Endothelial cell of umbilical vein (primary cell): ENCODE measurements at regions not wholly inside any gene's neighbourhood (a gene's known extent, or its start where the extent isn't known, plus 50 kb on each side); places are given as distances from the start of the nearest gene placed in this dataset.

ENCODE experiments used
- BruUV-seq: library from RNA; stranded (reverse); fragments of 400-500 nt; replicated peaks from 2 replicates; lab custom pipeline; 2021; lab: Mats Ljungman, UMichigan
- CTCF ChIA-PET: fragments of 300-600, 350-600 bp; sonication (Branson Sonifier 250); formaldehyde crosslinking; loops from one replicate; lab custom pipeline; 2021; ENCODE audit warnings: antibody characterized with exemption, inconsistent platforms; lab: Charles Lee
- POLR2A ChIA-PET: fragments of 300-600, 350-600 bp; sonication (Branson Sonifier 250); formaldehyde crosslinking; loops from one replicate; lab custom pipeline; 2021; ENCODE audit warnings: antibody characterized with exemption, inconsistent platforms; lab: Charles Lee
- DNase-seq: peaks from one replicate; pipeline ENCODE4 v3.0.0-alpha.2; 2011; ENCODE audit warnings: low read depth, low spot score
- FAIRE-seq: peaks from 2 replicates; lab custom pipeline; 2011; peaks lifted over from hg19 to GRCh38; lab: Jason Lieb, UNC
- H2AFZ ChIP-seq: 2 replicates; pipeline ENCODE4 v1.6.0; 2012; ENCODE audit warnings: low read depth, low read length, control low read depth, inconsistent platforms
- H3K27ac ChIP-seq: 2 replicates; pipeline ENCODE4 v1.5.1; 2011; ENCODE audit warnings: low read depth, mild to moderate bottlenecking, control low read depth, low read length, moderate library complexity; ENCODE audit not compliant: insufficient read depth
- H3K27me3 ChIP-seq, 2 experiments: 2 replicates each; pipeline versions ENCODE4 v1.6.0 to v1.6.1; 2011; ENCODE audit warnings: low read length in 2 of 2, mixed read lengths in 1 of 2; ENCODE audit not compliant: control insufficient read depth in 2 of 2, insufficient read depth in 2 of 2
- H3K36me3 ChIP-seq, 2 experiments: 2 replicates in 1 of 2; 3 replicates in 1 of 2; pipeline ENCODE4 v1.5.1; 2011; ENCODE audit warnings: low read length in 2 of 2, mild to moderate bottlenecking in 1 of 2, moderate library complexity in 1 of 2; ENCODE audit not compliant: control insufficient read depth in 2 of 2, insufficient read depth in 2 of 2; ENCODE audit errors: extremely low read depth in 1 of 2
- H3K4me1 ChIP-seq: 3 replicates; pipeline ENCODE4 v1.5.1; 2011; ENCODE audit warnings: mild to moderate bottlenecking, low read length; ENCODE audit not compliant: control insufficient read depth, insufficient read depth; ENCODE audit errors: extremely low read depth
- H3K4me2 ChIP-seq: 2 replicates; pipeline ENCODE4 v1.6.1; 2011; ENCODE audit warnings: low read length, control low read depth, mixed read lengths; ENCODE audit not compliant: insufficient read depth
- H3K4me3 ChIP-seq, 3 experiments: fragments of 200-600 bp in 1 of 3; sonication (generic), shearing (Covaris generic) in 1 of 3; replicated peaks in 1 of 3; 2 replicates each; pipeline ENCODE4 v1.5.1; 2011 to 2016; ENCODE audit warnings: control low read depth in 3 of 3, low read length in 3 of 3, mild to moderate bottlenecking in 2 of 3, inconsistent platforms in 1 of 3, low read depth in 1 of 3, moderate library complexity in 1 of 3; ENCODE audit not compliant: insufficient read depth in 1 of 3
- H3K79me2 ChIP-seq: 2 replicates; pipeline ENCODE4 v1.6.0; 2012; ENCODE audit warnings: low read length, inconsistent platforms; ENCODE audit not compliant: control insufficient read depth, insufficient read depth
- H3K9ac ChIP-seq: replicated peaks from 2 replicates; pipeline ENCODE3; 2011; ENCODE audit warnings: low read length, control low read depth; ENCODE audit not compliant: insufficient read depth; ENCODE audit errors: extremely low read depth
- H3K9me1 ChIP-seq: replicated peaks from 3 replicates; pipeline ENCODE4 v1.6.0; 2011; ENCODE audit warnings: mild to moderate bottlenecking, low read length; ENCODE audit not compliant: control insufficient read depth, insufficient read depth; ENCODE audit errors: extremely low read depth
- H3K9me3 ChIP-seq: replicated peaks from 2 replicates; pipeline ENCODE4 v1.5.1; 2012; ENCODE audit warnings: low read length, inconsistent platforms; ENCODE audit not compliant: control insufficient read depth, insufficient read depth
- H4K20me1 ChIP-seq: replicated peaks from 2 replicates; pipeline ENCODE3; 2011; ENCODE audit warnings: mild to moderate bottlenecking, low read length; ENCODE audit not compliant: control insufficient read depth, insufficient read depth; ENCODE audit errors: extremely low read depth
- EZH2 ChIP-seq: IDR thresholded peaks from 2 replicates; pipeline ENCODE4 v1.6.1; 2012; ENCODE audit warnings: borderline replicate concordance, low read depth, mild to moderate bottlenecking, moderate library complexity, low read length, inconsistent platforms; ENCODE audit not compliant: severe bottlenecking
- FOS ChIP-seq: IDR thresholded peaks from 2 replicates; pipeline ENCODE4 v1.6.1; 2011; ENCODE audit warnings: mild to moderate bottlenecking, low read length, moderate library complexity, borderline replicate concordance; ENCODE audit not compliant: insufficient read depth
- GATA2 ChIP-seq: IDR thresholded peaks from 2 replicates; pipeline ENCODE4 v1.7.0; 2011; ENCODE audit warnings: low read depth, mild to moderate bottlenecking, moderate library complexity, mixed read lengths, low read length; ENCODE audit not compliant: insufficient read length, insufficient read depth
- JUN ChIP-seq: IDR thresholded peaks from 2 replicates; pipeline ENCODE4 v1.6.1; 2011; ENCODE audit warnings: borderline replicate concordance, low read depth; ENCODE audit not compliant: insufficient read length, insufficient read depth
- MYC ChIP-seq: IDR thresholded peaks from one replicate; pipeline ENCODE4 v1.6.1; 2011; ENCODE audit warnings: mild to moderate bottlenecking, low read depth, low read length
- POLR2A ChIP-seq: IDR thresholded peaks from 2 replicates; pipeline ENCODE4 v1.6.1; 2012; ENCODE audit warnings: low read depth, mild to moderate bottlenecking, control low read depth, low read length
- POLR2AphosphoS5 ChIP-seq: IDR thresholded peaks from 2 replicates; pipeline ENCODE4 v1.6.1; 2012; ENCODE audit warnings: low read depth, mild to moderate bottlenecking, control low read depth, low read length, moderate library complexity; ENCODE audit not compliant: insufficient read depth
- dilution Hi-C: fragments of 300-500 bp; cut with MboI; formaldehyde crosslinking; loops from one replicate; pipeline ENCODE4 v1.15.0; 2019; ENCODE audit warnings: low sequenced_read_pairs; ENCODE audit not compliant: extremely low pct_ligation_motif_present
- intact Hi-C: fragments of 100-400 bp; cut with micrococcal nuclease; formaldehyde crosslinking; loops from one replicate; pipeline ENCODE4 v1.10.0; 2022
- TF ChIP-seq, protein P1 (sequence below), 2 donors: IDR thresholded peaks; 1 replicate in 1 of 2; 2 replicates in 1 of 2; pipeline ENCODE4 v1.5.1; 2011; ENCODE audit warnings: low read length in 2 of 2, mild to moderate bottlenecking in 2 of 2, moderate library complexity in 2 of 2, control low read depth in 1 of 2, inconsistent platforms in 1 of 2, low read depth in 1 of 2; ENCODE audit not compliant: insufficient read depth in 1 of 2; ENCODE audit errors: extremely low read depth in 1 of 2
- TF ChIP-seq, protein P2 (sequence below): IDR thresholded peaks from 2 replicates; pipeline ENCODE4 v1.6.1; 2011; ENCODE audit not compliant: insufficient read depth, insufficient read length

DNA sequence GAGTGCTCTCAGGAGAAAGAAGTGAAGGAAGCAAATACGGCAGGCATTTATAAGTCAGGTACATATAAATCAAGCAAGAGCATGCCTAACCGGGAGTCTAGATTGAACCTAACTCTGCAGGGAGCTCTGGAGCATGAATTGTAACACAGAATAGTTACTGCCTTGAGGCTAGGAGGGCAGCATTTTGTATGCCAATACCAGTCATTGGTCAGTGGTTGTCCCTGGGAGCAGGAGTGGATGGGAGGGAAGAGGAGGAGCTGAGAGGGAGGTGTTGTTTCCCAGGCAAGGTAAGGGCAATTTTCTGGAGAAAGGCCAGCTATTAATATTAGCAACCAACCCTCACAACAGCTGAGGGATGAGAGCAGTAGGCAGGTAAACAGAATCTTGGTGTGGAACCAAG is 224.7 kb upstream of the DCAF8L1 start:
- Histone ChIP-seq H3K9me1 (no peaks in the 10 kb centered on the region), H3K4me1 (no peaks in the 10 kb centered on the region), H3K27ac (no peak overlapping the region), H3K27me3 (no peaks in the 10 kb centered on the region), H3K79me2 (no peaks in the 10 kb centered on the region), H2AFZ (no peak overlapping the region), H3K36me3 (no peaks in the 10 kb centered on the region), H3K4me2 (no peak overlapping the region), H3K4me3 (no peak overlapping the region), H3K9ac (no peak overlapping the region), H3K9me3 (no peaks in the 10 kb centered on the region), H4K20me1 (no peaks in the 10 kb centered on the region)
- no peak for FAIRE-seq
- DNase-seq: no peak
- CTCF ChIA-PET: no interaction called here
- no peak for TF ChIP-seq JUN
- TF ChIP-seq GATA2: no peak
- no peak for TF ChIP-seq EZH2
- TF ChIP-seq, protein P1, sequence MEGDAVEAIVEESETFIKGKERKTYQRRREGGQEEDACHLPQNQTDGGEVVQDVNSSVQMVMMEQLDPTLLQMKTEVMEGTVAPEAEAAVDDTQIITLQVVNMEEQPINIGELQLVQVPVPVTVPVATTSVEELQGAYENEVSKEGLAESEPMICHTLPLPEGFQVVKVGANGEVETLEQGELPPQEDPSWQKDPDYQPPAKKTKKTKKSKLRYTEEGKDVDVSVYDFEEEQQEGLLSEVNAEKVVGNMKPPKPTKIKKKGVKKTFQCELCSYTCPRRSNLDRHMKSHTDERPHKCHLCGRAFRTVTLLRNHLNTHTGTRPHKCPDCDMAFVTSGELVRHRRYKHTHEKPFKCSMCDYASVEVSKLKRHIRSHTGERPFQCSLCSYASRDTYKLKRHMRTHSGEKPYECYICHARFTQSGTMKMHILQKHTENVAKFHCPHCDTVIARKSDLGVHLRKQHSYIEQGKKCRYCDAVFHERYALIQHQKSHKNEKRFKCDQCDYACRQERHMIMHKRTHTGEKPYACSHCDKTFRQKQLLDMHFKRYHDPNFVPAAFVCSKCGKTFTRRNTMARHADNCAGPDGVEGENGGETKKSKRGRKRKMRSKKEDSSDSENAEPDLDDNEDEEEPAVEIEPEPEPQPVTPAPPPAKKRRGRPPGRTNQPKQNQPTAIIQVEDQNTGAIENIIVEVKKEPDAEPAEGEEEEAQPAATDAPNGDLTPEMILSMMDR (IDR thresholded peaks at IDR 0.05; ENCODE audit: extremely low read depth in 1 of 2, insufficient read depth in 1 of 2, low read depth in 1 of 2, low read length in 2 of 2): no peak
- TF ChIP-seq MYC: no peak
- no peak for TF ChIP-seq FOS
- TF ChIP-seq, protein P2, sequence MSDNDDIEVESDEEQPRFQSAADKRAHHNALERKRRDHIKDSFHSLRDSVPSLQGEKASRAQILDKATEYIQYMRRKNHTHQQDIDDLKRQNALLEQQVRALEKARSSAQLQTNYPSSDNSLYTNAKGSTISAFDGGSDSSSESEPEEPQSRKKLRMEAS: no peak
- TF ChIP-seq POLR2AphosphoS5: no peak
- no peak for TF ChIP-seq POLR2A
- POLR2A ChIA-PET: no interaction called here
- intact Hi-C loops: no loop called here
- BruUV-seq: no TSS peak
- dilution Hi-C loops: no loop called here
